Calu3 (cell line): ENCODE measurements at regions not wholly inside any gene's neighbourhood (a gene's known extent, or its start where the extent isn't known, plus 50 kb on each side); places are given as distances from the start of the nearest gene placed in this dataset.

Experiments
- BruUV-seq: library from RNA; stranded (reverse); fragments of 400-500 nt; replicated peaks from 2 replicates; lab custom pipeline; 2021; lab: Mats Ljungman, UMichigan
- CTCF ChIA-PET: fragments of 300-600 bp; sonication (Branson Sonifier 250); formaldehyde crosslinking; loops from one replicate; lab custom pipeline; 2022; ENCODE audit warnings: antibody characterized with exemption; lab: Charles Lee
- DNase-seq: peaks from one replicate; pipeline ENCODE4 v3.0.0; 2022
- H3K27ac Mint-ChIP-seq: one replicate; pipeline ENCODE4 v1.8.0; 2022; ENCODE audit warnings: mixed read lengths; ENCODE audit not compliant: unreplicated experiment
- H3K27me3 Mint-ChIP-seq: one replicate; pipeline ENCODE4 v1.8.0; 2022; ENCODE audit warnings: mixed read lengths; ENCODE audit not compliant: unreplicated experiment
- H3K36me3 Mint-ChIP-seq: one replicate; pipeline ENCODE4 v1.8.0; 2022; ENCODE audit warnings: mild to moderate bottlenecking, moderate library complexity, mixed read lengths; ENCODE audit not compliant: insufficient read depth, unreplicated experiment
- H3K4me1 Mint-ChIP-seq: one replicate; pipeline ENCODE4 v1.8.0; 2022; ENCODE audit warnings: mild to moderate bottlenecking, low read depth, mixed read lengths; ENCODE audit not compliant: unreplicated experiment
- H3K4me3 Mint-ChIP-seq: one replicate; pipeline ENCODE4 v1.8.0; 2022; ENCODE audit warnings: mild to moderate bottlenecking, low read depth, moderate library complexity, mixed read lengths; ENCODE audit not compliant: unreplicated experiment
- H3K9me3 Mint-ChIP-seq: one replicate; pipeline ENCODE4 v1.8.0; 2022; ENCODE audit warnings: low read depth, mixed read lengths; ENCODE audit not compliant: unreplicated experiment
- CTCF ChIP-seq: fragments of 200-600 bp; IDR thresholded peaks from one replicate; pipeline ENCODE4 v1.8.0; 2022; ENCODE audit warnings: antibody characterized with exemption; ENCODE audit not compliant: unreplicated experiment
- intact Hi-C: fragments of 100-400 bp; cut with micrococcal nuclease; formaldehyde crosslinking; loops from one replicate; pipeline ENCODE4 v1.10.0; 2022; ENCODE audit not compliant: unreplicated experiment

GRCh38 chr4:66956852-66957251 is 588.5 kb downstream of the CENPC start:
- no peaks in the 10 kb centered on the region for H3K4me1 Mint-ChIP-seq
- BruUV-seq, result no TSS peak
- H3K4me3 Mint-ChIP-seq, result no peak overlapping the region
- intact Hi-C loops, result no loop called here
- no peak overlapping the region for H3K27ac Mint-ChIP-seq
- no peaks in the 10 kb centered on the region for H3K27me3 Mint-ChIP-seq
- no peak for TF ChIP-seq CTCF
- no peaks in the 10 kb centered on the region for H3K36me3 Mint-ChIP-seq
- CTCF ChIA-PET, result no interaction called here
- no peak for DNase-seq
- no peaks in the 10 kb centered on the region for H3K9me3 Mint-ChIP-seq

DNA sequence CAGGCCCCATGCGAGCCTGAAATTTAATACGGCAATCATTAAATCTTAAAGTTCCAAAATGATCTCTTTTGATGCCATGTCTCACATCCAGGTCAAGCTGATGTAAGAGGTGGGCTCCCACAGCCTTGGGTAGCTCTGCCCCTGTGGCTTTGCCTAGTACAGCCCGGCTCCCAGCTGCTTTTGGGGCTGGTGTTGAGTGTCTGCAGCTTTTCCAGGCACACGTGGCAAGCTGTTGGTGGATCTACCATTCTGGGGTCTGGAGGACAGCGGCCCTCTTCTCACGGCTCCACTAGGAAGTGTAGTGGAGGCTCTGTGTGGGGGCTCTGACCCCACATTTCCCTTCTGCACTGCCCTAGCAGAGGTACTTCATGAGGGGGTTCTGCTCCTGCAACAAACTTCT is 588.9 kb downstream of the CENPC start:
- Mint-ChIP-seq H3K36me3 (no peaks in the 10 kb centered on the region), H3K4me1 (no peaks in the 10 kb centered on the region), H3K9me3 (no peaks in the 10 kb centered on the region), H3K27ac (no peak overlapping the region), H3K27me3 (no peaks in the 10 kb centered on the region), H3K4me3 (no peak overlapping the region)
- CTCF ChIA-PET, result no interaction called here
- no peak for TF ChIP-seq CTCF
- no TSS peak for BruUV-seq
- DNase-seq, result no peak
- intact Hi-C loops, result no loop called here

DNA sequence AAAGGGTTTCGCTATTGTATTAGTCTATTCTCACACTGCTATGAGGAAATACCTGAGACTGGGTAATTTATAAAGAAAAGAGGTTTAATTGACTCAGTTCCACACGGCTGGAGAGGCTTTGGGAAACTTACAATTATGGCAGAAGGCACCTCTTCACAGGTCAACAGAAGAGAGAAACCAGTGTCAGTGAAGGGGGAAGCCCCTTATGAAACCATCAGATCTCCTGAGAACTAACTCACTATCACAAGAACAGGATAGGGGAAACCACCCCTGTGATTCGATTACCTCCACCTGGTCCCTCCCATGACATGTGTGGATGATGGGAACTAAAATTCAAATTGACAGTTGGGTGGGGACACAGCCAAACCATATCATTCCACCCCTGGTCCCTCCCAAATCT is 589.5 kb downstream of the CENPC start:
- DNase-seq, result no peak
- Mint-ChIP-seq H3K9me3 (no peaks in the 10 kb centered on the region), H3K4me1 (no peaks in the 10 kb centered on the region), H3K27ac (no peak overlapping the region), H3K36me3 (no peaks in the 10 kb centered on the region), H3K27me3 (no peaks in the 10 kb centered on the region), H3K4me3 (no peak overlapping the region)
- BruUV-seq, result no TSS peak
- TF ChIP-seq CTCF, result no peak
- intact Hi-C loops, result no loop called here
- CTCF ChIA-PET, result no interaction called here

DNA sequence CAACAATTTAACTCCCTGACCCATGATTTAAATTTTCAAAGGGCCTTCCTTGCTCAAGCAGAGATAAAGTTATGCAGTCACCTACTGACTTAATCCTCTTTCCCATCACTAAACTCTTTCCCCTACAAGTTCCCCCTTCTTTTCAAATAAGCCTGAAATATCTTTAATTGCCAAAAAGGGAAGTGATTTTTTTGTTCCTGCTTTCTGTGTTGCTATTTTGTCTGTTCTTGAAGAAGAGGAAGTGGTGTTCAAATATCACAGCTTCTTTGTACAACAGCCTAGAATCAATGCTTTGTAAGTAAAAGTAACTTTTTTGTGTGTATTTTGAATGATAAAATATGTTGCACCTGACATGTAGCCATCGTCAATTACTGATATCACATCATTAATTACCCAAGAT is 595.9 kb downstream of the CENPC start:
- Mint-ChIP-seq H3K27me3 (no peaks in the 10 kb centered on the region), H3K4me1 (no peaks in the 10 kb centered on the region), H3K27ac (no peak overlapping the region), H3K4me3 (no peak overlapping the region), H3K36me3 (no peaks in the 10 kb centered on the region), H3K9me3 (no peaks in the 10 kb centered on the region)
- CTCF ChIA-PET, result no interaction called here
- TF ChIP-seq CTCF, result no peak
- DNase-seq, result no peak
- intact Hi-C loops, result no loop called here
- BruUV-seq, result no TSS peak
